G401.6 (cell line): ENCODE measurements at regions not wholly inside any gene's neighbourhood (a gene's known extent, or its start where the extent isn't known, plus 50 kb on each side); places are given as distances from the start of the nearest gene placed in this dataset.

Experiments
- FAIRE-seq: peaks from 2 replicates; lab custom pipeline; 2012; peaks lifted over from hg19 to GRCh38; lab: Jason Lieb, UNC

- FAIRE-seq = no peak
Measured at GRCh38 chr1:67616394-67616985, 68.5 kb upstream of the GADD45A start.

GRCh38 chr1:67618285-67619018 is 66.5 kb upstream of the GADD45A start:
- FAIRE-seq = no peak

- FAIRE-seq = no peak
Measured at GRCh38 chr1:67619080-67619479, 65.9 kb upstream of the GADD45A start.

- no peak for FAIRE-seq
Measured at GRCh38 chr1:67623906-67624305, 61.1 kb upstream of the GADD45A start.

- FAIRE-seq = no peak
Measured at GRCh38 chr1:67624680-67625079, 60.3 kb upstream of the GADD45A start.

GRCh38 chr1:67626090-67626860 is 58.7 kb upstream of the GADD45A start:
- FAIRE-seq = no peak

GRCh38 chr1:67626861-67627235 is 58.2 kb upstream of the GADD45A start:
- FAIRE-seq = no peak

- no peak for FAIRE-seq
Measured at GRCh38 chr1:67627336-67627735, 57.7 kb upstream of the GADD45A start.

- no peak for FAIRE-seq
Measured at GRCh38 chr1:67627906-67628305, 57.1 kb upstream of the GADD45A start.

- no peak for FAIRE-seq
Measured at GRCh38 chr1:67629370-67630075, 55.5 kb upstream of the GADD45A start.

- no peak for FAIRE-seq
Measured at GRCh38 chr1:67630438-67631045, 54.5 kb upstream of the GADD45A start.

GRCh38 chr1:67632356-67632755 is 52.6 kb upstream of the GADD45A start:
- FAIRE-seq = no peak

- FAIRE-seq = no peak
Measured at GRCh38 chr1:67632811-67633655, 52.0 kb upstream of the GADD45A start.

- no peak for FAIRE-seq
Measured at GRCh38 chr1:67634396-67634935, 50.5 kb upstream of the GADD45A start.

GRCh38 chr1:67635055-67635809 is 49.8 kb upstream of the GADD45A start:
- FAIRE-seq = no peak
